NCI-H2081 treated with DMSO at 0.1 percent for 48 hours (cell line): ENCODE measurements at regions not wholly inside any gene's neighbourhood (a gene's known extent, or its start where the extent isn't known, plus 50 kb on each side); places are given as distances from the start of the nearest gene placed in this dataset.
"Not testable (repeated sequence)": the region's sequence is repeated elsewhere in the genome, so short reads cannot be mapped to it uniquely, and the experiment has no call there.

Source experiments
- DNase-seq: peaks from one replicate; lab custom pipeline; 2025; lab: John Stamatoyannopoulos, UW

DNA sequence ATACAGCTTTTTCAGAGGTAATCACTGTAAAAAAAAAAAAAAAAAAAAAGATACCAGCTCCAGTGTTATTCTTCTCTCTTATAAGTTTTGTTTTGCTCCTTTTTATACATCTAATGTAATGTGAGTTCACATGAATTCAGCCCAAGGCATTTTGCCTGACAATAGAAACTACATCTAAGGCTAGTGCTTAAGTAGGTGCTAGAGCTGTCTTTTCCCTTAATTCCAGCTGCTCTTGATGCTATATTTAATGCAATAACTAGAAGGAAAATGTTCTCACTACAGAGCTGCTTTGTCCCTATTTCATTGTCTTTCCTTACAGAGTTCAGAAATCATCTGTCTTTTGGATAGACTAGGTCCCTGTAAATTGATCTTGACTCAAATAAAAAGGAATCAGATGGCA is 150.1 kb downstream of the NAA11 start:
- no peak for DNase-seq

- no peak for DNase-seq
Measured at GRCh38 chr4:79174490-79175252, 151.2 kb downstream of the NAA11 start.

GRCh38 chr4:79173186-79173585 is 152.7 kb downstream of the NAA11 start:
- DNase-seq: no peak

DNA sequence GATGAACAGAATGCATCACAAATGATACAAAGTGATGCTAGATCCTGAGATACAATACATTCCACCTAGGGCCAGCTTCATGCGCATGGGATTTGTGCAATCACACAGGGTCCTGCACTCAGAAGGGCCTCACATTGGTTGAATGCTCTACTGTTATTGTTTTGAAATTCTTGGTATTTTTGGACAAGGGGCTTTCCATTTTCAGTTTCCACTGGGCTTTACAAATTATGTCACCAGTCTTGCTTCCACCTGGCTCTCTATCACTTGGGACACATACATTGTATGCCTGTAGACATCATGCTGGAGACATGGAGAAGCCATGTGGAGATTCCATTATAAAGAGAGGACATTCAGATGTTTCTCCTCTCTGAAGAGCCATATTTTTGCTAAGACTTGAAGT is 155.8 kb downstream of the NAA11 start:
- no peak for DNase-seq

DNA sequence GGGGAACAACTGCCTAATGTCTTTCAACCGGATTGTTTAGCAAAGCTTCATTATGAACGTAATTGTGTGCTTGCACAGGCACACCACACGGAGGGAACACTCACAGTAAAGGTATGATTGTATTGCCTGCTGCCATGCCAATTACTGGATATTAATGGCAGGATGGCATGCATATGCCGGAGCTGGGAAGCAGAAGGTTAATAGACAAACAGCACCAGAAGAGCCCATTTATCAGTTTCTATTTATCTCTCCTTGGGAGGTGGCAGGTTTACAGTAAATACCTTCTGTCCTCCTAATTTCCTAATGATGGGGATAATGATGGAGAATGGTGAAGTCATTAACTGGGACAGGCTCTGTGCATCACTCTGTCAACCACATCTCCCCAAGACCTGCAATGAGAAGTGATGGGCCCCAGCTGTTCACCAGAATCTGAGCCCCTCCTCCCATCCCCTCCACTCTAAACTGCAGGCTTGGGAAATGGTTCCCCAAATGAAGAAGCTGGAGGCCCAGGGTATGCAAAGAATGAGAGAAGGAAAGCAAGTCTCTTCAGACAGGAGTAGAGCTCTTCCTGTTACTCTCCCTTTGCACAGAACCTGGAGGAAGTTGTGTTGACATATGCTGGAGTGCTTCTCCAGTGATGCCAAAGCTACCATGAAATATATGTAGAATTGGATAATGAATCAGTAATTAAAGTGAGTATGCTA is 160.8 kb downstream of the NAA11 start:
- DNase-seq: peak; percentile 65

- no peak for DNase-seq
Measured at GRCh38 chr4:79163981-79164490, 161.8 kb downstream of the NAA11 start.

DNA sequence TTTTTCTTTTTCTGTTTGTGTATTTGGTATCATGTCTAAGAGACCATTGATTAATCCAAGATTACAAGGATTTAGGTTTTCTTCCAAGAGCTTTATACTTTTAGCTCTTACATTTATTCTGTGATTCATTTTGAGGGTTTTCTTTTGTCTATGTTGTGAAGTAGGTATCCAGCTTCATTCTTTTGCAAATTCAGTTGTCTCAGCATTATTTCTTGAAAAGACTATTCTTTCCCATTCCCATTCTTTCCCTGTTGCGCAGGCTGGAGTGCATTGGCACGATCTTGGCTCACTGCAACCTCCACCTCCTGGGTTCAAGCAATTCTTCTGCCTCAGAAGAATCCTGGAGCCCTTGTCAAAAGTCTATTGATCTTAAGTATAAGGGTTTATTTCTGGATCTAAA is 164.9 kb downstream of the NAA11 start:
- DNase-seq: no peak

DNA sequence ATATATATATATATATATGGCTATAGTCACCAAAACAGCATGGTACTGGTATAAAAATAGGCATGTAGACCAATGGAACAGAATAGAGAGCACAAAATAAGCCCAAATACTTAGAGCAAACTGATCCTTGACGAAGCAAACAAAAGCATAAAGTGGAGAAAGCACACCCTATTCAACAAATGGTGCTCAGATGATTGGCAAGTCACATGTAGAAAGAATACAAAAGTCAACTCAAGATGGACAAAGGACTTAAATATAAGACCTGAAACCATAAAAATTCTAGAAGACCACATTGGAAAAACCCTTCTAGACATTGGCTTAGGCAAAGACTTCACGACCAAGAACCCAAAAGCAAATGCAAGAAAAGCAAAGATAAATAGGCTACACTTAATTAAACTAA is 167.2 kb downstream of the NAA11 start:
- DNase-seq: not testable (repeated sequence)

DNA sequence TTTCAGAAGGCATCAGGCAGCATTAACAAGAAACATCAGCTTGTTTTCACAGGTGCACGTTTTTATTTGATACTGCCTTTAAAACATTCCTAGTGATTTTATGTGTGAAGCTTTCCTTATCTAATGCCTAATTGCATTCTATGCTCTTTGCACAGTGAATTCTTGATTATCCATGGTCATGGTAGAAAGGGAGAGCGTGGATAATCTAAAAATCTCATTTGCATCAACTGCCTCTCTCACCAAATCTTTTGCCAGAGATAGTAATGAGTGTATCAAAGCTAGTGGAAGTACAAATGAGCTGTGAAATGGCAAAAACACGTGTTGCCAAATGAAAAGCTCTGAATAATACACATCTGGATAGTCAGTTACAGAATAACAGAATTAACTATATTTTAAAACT is 170.5 kb downstream of the NAA11 start:
- DNase-seq: no peak

GRCh38 chr4:79150820-79151416 is 174.9 kb downstream of the NAA11 start:
- DNase-seq: no peak

DNA sequence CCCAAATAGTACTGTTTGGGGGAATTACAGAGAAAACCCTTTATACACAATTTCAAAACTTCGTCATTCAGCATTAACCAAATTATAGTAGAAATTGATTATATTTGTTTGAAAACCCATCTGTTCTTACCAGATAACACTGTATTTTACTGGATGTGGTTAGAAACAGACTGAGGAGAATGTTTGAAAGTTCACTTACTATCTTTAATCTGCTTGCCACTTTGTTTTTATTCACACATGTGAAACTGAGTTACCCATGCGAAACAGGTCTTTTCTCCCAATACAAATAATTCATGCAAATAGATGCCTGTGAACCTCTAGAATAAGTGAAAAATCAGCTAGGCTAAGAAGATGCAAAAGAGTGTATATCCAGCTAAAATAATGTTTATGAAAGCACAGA is 177.5 kb downstream of the NAA11 start:
- no peak for DNase-seq

DNA sequence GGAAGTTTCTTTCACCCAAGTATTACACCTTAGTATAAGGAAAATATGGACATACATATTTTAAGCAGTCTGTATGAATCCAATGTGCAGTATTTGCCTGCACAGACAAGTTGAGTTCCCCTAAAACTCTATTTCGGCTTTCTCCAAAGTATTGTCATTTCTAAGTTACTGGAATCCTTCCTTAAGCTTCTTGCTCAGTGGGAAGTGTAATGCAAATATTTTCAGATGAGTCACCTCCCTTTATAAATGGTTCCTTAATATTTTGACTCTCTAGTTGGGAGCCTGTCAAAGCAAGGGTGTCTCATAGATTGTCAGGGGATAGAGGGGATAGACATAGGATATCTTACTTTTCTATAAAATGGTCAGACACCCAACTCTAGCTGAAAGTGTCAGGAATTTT is 178.6 kb downstream of the NAA11 start:
- no peak for DNase-seq

GRCh38 chr4:79141530-79141929 is 184.3 kb downstream of the NAA11 start:
- DNase-seq: no peak

GRCh38 chr4:79134767-79135166 is 191.1 kb downstream of the NAA11 start:
- DNase-seq: no peak

- DNase-seq: no peak
Measured at GRCh38 chr4:79132826-79133225, 193.0 kb downstream of the NAA11 start.

- no peak for DNase-seq
Measured at GRCh38 chr4:79121875-79122358, 182.7 kb upstream of the PAQR3 start.

- DNase-seq: no peak
Measured at GRCh38 chr4:79121223-79121622, 182.0 kb upstream of the PAQR3 start.

DNA sequence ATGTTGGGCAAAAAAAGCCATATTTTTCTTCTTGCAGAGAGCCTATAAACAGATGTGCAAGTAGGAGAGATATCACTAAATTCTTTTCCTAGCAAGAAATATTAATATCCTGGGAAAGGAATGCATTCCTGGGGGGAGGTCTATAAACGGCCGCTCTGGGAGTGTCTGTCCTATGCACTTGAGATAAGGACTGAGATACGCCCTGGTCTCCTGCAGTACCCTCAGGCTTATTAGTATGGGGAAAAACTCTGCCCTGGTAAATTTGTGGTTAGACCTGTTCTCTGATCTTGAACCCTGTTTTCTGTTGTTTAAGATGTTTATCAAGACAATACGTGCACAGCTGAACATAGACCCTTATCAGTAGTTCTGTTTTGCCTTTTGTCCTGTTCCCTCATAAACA is 177.8 kb upstream of the PAQR3 start:
- not testable (repeated sequence) for DNase-seq

- no peak for DNase-seq
Measured at GRCh38 chr4:79107014-79107413, 167.8 kb upstream of the PAQR3 start.

- DNase-seq: no peak
Measured at GRCh38 chr4:79088946-79089691, 149.9 kb upstream of the PAQR3 start.

GRCh38 chr4:79087071-79087470 is 147.8 kb upstream of the PAQR3 start:
- DNase-seq: no peak

GRCh38 chr4:79083406-79084010 is 144.3 kb upstream of the PAQR3 start:
- DNase-seq: no peak
